Testis (tissue), 2 donors: ENCODE measurements at regions not wholly inside any gene's neighbourhood (a gene's known extent, or its start where the extent isn't known, plus 50 kb on each side); places are given as distances from the start of the nearest gene placed in this dataset.

Experiments used
- CTCF ChIP-seq, 3 experiments: fragments of 450-650 bp in 2 of 3; fragments of 200-600 bp in 1 of 3; sonication (generic) in 1 of 3; IDR thresholded peaks; one replicate each; pipeline ENCODE4 v1.5.1; 2016 to 2019; ENCODE audit warnings: antibody characterized with exemption in 3 of 3, mild to moderate bottlenecking in 2 of 3, moderate library complexity in 1 of 3
- POLR2A ChIP-seq: fragments of 450-650 bp; IDR thresholded peaks from one replicate; pipeline ENCODE4 v1.6.1; 2017; ENCODE audit warnings: antibody characterized with exemption, mild to moderate bottlenecking, moderate library complexity

- no peak for TF ChIP-seq CTCF (IDR thresholded peaks at IDR 0.05)
- TF ChIP-seq POLR2A: no peak
Observed at GRCh38 chr11:105298630-105299029, 159.1 kb upstream of the CARD18 start.
